Prostate gland (tissue), 2 donors: ENCODE measurements at regions not wholly inside any gene's neighbourhood (a gene's known extent, or its start where the extent isn't known, plus 50 kb on each side); places are given as distances from the start of the nearest gene placed in this dataset.

ENCODE experiments used
- DNase-seq: peaks from one replicate; pipeline ENCODE4 v3.0.0-alpha.2; 2019; ENCODE audit warnings: low spot score
- H3K27ac ChIP-seq, 2 donors: fragments of 200-600 bp; sonication (generic); 2 replicates each; pipeline ENCODE4 v1.5.1; 2017 to 2019
- H3K27me3 ChIP-seq: fragments of 200-600 bp; sonication (generic); replicated peaks from 2 replicates; pipeline ENCODE4 v1.5.1; 2019; ENCODE audit not compliant: insufficient read depth
- H3K36me3 ChIP-seq, 2 donors: fragments of 200-600 bp; sonication (generic); 1 replicate in 1 of 2; 2 replicates in 1 of 2; pipeline versions ENCODE4 v1.5.1 to v1.8.1; 2017 to 2019
- H3K4me1 ChIP-seq: fragments of 200-600 bp; sonication (generic); replicated peaks from 2 replicates; pipeline ENCODE4 v1.5.1; 2019
- H3K4me3 ChIP-seq, 2 donors: fragments of 200-600 bp; sonication (generic); 2 replicates each; pipeline ENCODE4 v1.5.1; 2017 to 2019
- H3K9me3 ChIP-seq: fragments of 200-600 bp; sonication (generic); 2 replicates; pipeline ENCODE4 v1.5.1; 2017
- CTCF ChIP-seq, 4 experiments: fragments of 200-600 bp in 2 of 4; fragments of 450-650 bp in 2 of 4; sonication (generic) in 2 of 4; IDR thresholded peaks; 1 replicate in 3 of 4; 2 replicates in 1 of 4; pipeline ENCODE4 v1.5.1; 2016 to 2019; ENCODE audit warnings: antibody characterized with exemption in 4 of 4, mild to moderate bottlenecking in 2 of 4, moderate library complexity in 2 of 4
- POLR2A ChIP-seq: fragments of 450-650 bp; IDR thresholded peaks from one replicate; pipeline ENCODE4 v1.6.1; 2016; ENCODE audit warnings: antibody characterized with exemption, mild to moderate bottlenecking
- POLR2AphosphoS5 ChIP-seq: sonication (generic); formaldehyde crosslinking; IDR thresholded peaks from one replicate; pipeline ENCODE4 v1.6.1; 2017; ENCODE audit warnings: antibody characterized with exemption
- WGBS: methylation state at CpG from one replicate; pipeline ENCODE4 v1.1.5; 2018; 5-methylcytosine and 5-hydroxymethylcytosine counted together
- intact Hi-C: fragments of 100-400 bp; cut with DNase I; formaldehyde crosslinking; loops from one replicate; pipeline ENCODE4 v1.14.2; 2022

GRCh38 chr11:45525393-45525792 is 140.0 kb downstream of the CHST1 start:
- intact Hi-C loops = no loop called here
- no peaks in the 10 kb centered on the region for H3K9me3 ChIP-seq
- no peak overlapping the region for H3K4me3 ChIP-seq
- H3K4me1 ChIP-seq = no peaks in the 10 kb centered on the region
- 33% methylated on average over 3 of the region's 3 CpGs for WGBS
- H3K36me3 ChIP-seq = no peaks in the 10 kb centered on the region
- no peak overlapping the region for H3K27ac ChIP-seq
- TF ChIP-seq POLR2A (no peak), POLR2AphosphoS5 (no peak), CTCF (IDR thresholded peaks at IDR 0.05) (no peak)
- DNase-seq = no peak
- no peaks in the 10 kb centered on the region for H3K27me3 ChIP-seq

GRCh38 chr11:45523760-45524159 is 141.7 kb downstream of the CHST1 start:
- Histone ChIP-seq H3K4me1 (no peaks in the 10 kb centered on the region), H3K36me3 (no peaks in the 10 kb centered on the region), H3K4me3 (no peak overlapping the region), H3K9me3 (no peaks in the 10 kb centered on the region), H3K27me3 (no peaks in the 10 kb centered on the region), H3K27ac (no peak overlapping the region)
- TF ChIP-seq POLR2AphosphoS5 = no peak
- no peak for TF ChIP-seq CTCF (IDR thresholded peaks at IDR 0.05)
- no peak for TF ChIP-seq POLR2A
- DNase-seq = no peak
- WGBS = 51% methylated on average over 5 of the region's 5 CpGs
- intact Hi-C loops = no loop called here

GRCh38 chr11:45518833-45519535 is 146.4 kb downstream of the CHST1 start:
- no peaks in the 10 kb centered on the region for H3K27me3 ChIP-seq
- H3K4me1 ChIP-seq = no peaks in the 10 kb centered on the region
- no peak for DNase-seq
- no peak overlapping the region for H3K27ac ChIP-seq
- no peak for TF ChIP-seq POLR2AphosphoS5
- TF ChIP-seq CTCF (IDR thresholded peaks at IDR 0.05) = no peak
- TF ChIP-seq POLR2A = no peak
- no peaks in the 10 kb centered on the region for H3K9me3 ChIP-seq
- WGBS = 83% methylated on average over 5 of the region's 5 CpGs
- H3K36me3 ChIP-seq = no peaks in the 10 kb centered on the region
- no peak overlapping the region for H3K4me3 ChIP-seq
- intact Hi-C loops = no loop called here

DNA sequence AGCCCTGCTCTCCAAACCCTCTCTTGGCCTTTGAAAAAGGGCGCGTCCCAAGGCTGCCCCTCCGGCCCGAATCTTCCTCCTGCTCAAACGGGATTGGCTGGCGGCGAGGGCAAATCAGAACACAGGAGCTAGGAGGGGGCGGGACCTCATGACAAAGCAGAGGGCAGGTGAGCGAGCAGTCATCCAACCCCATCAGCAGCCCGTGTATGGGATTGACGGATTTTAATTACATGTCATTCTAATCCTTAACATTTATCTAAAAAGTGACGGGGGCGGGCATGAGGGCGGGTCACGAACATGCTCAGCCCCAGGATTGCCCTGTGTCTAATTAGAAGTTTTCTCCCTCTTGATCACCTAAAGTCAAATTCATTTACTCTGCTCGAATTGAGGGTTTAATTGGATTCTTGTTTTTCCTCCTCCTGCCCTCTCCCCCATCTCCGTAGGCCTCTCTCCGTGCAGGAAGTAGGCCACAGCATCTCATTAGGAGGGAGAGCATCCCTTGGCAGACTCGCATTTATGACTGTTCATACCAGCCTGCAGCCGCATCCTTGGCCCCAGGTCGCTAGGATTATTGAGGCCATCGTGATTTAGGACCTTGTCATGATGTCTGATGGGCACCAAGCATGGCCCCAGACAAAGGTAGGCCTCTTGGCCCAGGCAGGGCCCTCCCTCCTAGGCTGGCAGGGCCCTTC is 147.1 kb downstream of the CHST1 start:
- H3K36me3 ChIP-seq = no peaks in the 10 kb centered on the region
- no peak overlapping the region for H3K4me3 ChIP-seq
- H3K4me1 ChIP-seq = no peaks in the 10 kb centered on the region
- WGBS = 83% methylated on average over 22 of the region's 22 CpGs
- H3K9me3 ChIP-seq = no peaks in the 10 kb centered on the region
- TF ChIP-seq POLR2AphosphoS5 = no peak
- TF ChIP-seq POLR2A = no peak
- no peak for TF ChIP-seq CTCF (IDR thresholded peaks at IDR 0.05)
- H3K27me3 ChIP-seq = no peaks in the 10 kb centered on the region
- no peak overlapping the region for H3K27ac ChIP-seq
- intact Hi-C loops = no loop called here
- no peak for DNase-seq
